Keratinocyte (primary cell): ENCODE measurements at regions not wholly inside any gene's neighbourhood (a gene's known extent, or its start where the extent isn't known, plus 50 kb on each side); places are given as distances from the start of the nearest gene placed in this dataset.

Source experiments
- CTCF ChIP-seq, 3 experiments: IDR thresholded peaks in 1 of 3; conservative IDR thresholded peaks in 1 of 3; optimal IDR thresholded peaks in 1 of 3; 2 replicates in 2 of 3; 3 replicates in 1 of 3; pipeline versions ENCODE3 to v1.5.1; 2011; ENCODE audit warnings: low read length in 3 of 3, mild to moderate bottlenecking in 3 of 3, moderate library complexity in 2 of 3, control low read depth in 1 of 3, inconsistent platforms in 1 of 3; ENCODE audit not compliant: insufficient read depth in 2 of 3; ENCODE audit errors: extremely low read depth in 1 of 3
- EZH2 ChIP-seq: IDR thresholded peaks from one replicate; pipeline ENCODE4 v1.6.1; 2012; ENCODE audit warnings: inconsistent platforms, mild to moderate bottlenecking, low read length, moderate library complexity

DNA sequence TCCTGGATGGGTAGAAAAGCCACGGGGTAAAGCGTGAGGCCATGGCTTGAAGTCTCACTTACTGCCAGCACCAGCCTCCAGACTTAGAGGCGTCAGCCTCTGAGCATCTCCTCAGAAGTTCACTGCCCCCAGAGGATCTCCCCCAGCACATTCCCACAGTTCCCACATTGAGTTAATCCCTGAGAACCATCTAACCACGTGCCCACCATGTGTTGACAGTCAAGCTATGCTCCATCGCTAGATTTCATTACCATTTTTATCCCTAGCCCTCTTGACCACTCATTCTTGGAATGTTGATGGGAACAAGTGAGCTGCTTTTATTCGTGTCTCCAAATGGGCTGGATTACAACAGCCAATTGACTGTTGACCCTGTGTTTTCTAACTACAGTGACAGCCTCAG is 283.3 kb upstream of the IRX1 start:
- TF ChIP-seq CTCF (optimal IDR thresholded peaks at IDR 0.05 in 1 of 3, IDR thresholded peaks at IDR 0.05 in 1 of 3, conservative IDR thresholded peaks at IDR 0.05 in 1 of 3; ENCODE audit: extremely low read depth in 1 of 3, insufficient read depth in 2 of 3, low read length in 3 of 3) (no peak), EZH2 (no peak)
